BJ (cell line): ENCODE measurements at regions not wholly inside any gene's neighbourhood (a gene's known extent, or its start where the extent isn't known, plus 50 kb on each side); places are given as distances from the start of the nearest gene placed in this dataset.

Experiments used
- CTCF ChIA-PET: fragments of 350-600 bp; formaldehyde crosslinking; extraction: SDS; loops from one replicate; lab custom pipeline; 2021; ENCODE audit warnings: antibody characterized with exemption, inconsistent platforms; lab: Yijun Ruan, JAX
- POLR2A ChIA-PET: fragments of 300-600 bp; sonication (Branson Sonifier 250); formaldehyde crosslinking; extraction: SDS; loops from one replicate; lab custom pipeline; 2021; ENCODE audit warnings: antibody characterized with exemption; lab: Charles Lee
- DNase-seq: peaks from one replicate; pipeline ENCODE4 v3.0.0-alpha.2; 2011; ENCODE audit warnings: low read depth
- H3K27me3 ChIP-seq: 2 replicates; pipeline ENCODE4 v1.6.0; 2011; ENCODE audit warnings: low read length; ENCODE audit not compliant: control insufficient read depth, insufficient read depth
- H3K36me3 ChIP-seq: 2 replicates; pipeline ENCODE4 v1.5.1; 2011; ENCODE audit warnings: low read length; ENCODE audit not compliant: control insufficient read depth, insufficient read depth
- H3K4me3 ChIP-seq: 2 replicates; pipeline ENCODE4 v1.5.1; 2011; ENCODE audit warnings: low read depth, mild to moderate bottlenecking, control low read depth, low read length
- TF ChIP-seq, protein P1 (sequence below): IDR thresholded peaks from 2 replicates; pipeline ENCODE4 v1.5.1; 2011; ENCODE audit warnings: low read depth, mild to moderate bottlenecking, control low read depth, inconsistent platforms, low read length, moderate library complexity; ENCODE audit not compliant: insufficient read depth

DNA sequence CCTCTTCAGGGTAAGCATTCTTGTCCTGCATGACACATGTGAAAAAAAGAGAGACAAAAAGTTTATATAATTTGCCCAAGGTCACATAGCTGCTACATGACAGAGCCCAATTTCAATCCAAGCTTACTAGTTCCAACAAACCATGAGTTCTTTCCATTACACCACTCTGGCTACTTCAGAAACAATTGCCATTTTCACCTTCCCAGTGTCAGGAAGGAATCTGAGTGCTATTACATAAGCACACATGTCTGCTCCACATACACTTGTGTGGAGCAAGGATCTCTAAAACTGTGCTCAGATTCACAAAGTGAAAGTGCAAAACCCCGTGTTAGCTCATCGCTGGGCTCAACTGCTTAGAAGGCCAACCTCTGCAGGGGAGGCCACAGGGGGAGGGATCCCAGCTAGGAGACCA, 356.2 kb upstream of the NFE2L3 start:
- TF ChIP-seq, protein P1, sequence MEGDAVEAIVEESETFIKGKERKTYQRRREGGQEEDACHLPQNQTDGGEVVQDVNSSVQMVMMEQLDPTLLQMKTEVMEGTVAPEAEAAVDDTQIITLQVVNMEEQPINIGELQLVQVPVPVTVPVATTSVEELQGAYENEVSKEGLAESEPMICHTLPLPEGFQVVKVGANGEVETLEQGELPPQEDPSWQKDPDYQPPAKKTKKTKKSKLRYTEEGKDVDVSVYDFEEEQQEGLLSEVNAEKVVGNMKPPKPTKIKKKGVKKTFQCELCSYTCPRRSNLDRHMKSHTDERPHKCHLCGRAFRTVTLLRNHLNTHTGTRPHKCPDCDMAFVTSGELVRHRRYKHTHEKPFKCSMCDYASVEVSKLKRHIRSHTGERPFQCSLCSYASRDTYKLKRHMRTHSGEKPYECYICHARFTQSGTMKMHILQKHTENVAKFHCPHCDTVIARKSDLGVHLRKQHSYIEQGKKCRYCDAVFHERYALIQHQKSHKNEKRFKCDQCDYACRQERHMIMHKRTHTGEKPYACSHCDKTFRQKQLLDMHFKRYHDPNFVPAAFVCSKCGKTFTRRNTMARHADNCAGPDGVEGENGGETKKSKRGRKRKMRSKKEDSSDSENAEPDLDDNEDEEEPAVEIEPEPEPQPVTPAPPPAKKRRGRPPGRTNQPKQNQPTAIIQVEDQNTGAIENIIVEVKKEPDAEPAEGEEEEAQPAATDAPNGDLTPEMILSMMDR, result no peak
- CTCF ChIA-PET, result no interaction called here
- no peak for DNase-seq
- no peaks in the 10 kb centered on the region for H3K36me3 ChIP-seq
- POLR2A ChIA-PET, result interaction anchor here (0.6 kb wide), 1 partner anchor 8 kb away, joined by 7 read pairs; no protein-coding TSS in a partner anchor
- no peaks in the 10 kb centered on the region for H3K27me3 ChIP-seq
- H3K4me3 ChIP-seq, result no peak overlapping the region

DNA sequence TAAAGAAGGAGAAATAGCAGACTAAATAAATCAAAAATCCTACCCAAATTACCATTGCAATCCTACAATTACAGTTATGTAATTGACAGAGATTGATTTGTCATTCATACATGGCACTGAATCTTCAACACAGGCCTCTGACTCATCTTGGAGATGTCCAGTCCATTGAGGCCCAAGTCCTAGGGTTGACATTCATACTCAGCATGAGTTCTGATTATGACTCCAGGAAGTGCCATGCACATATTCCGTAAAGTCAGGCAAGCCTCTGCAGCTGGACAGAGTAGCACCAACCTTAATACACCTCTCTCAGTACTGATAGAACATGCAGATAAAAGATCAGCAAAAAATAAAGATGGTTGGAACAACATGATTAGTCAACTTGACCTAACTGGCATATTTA, 353.7 kb upstream of the NFE2L3 start:
- DNase-seq, result no peak
- TF ChIP-seq, protein P1, result no peak
- POLR2A ChIA-PET, result no interaction called here
- CTCF ChIA-PET, result no interaction called here
- no peak overlapping the region for H3K4me3 ChIP-seq
- no peaks in the 10 kb centered on the region for H3K36me3 ChIP-seq
- no peaks in the 10 kb centered on the region for H3K27me3 ChIP-seq

DNA sequence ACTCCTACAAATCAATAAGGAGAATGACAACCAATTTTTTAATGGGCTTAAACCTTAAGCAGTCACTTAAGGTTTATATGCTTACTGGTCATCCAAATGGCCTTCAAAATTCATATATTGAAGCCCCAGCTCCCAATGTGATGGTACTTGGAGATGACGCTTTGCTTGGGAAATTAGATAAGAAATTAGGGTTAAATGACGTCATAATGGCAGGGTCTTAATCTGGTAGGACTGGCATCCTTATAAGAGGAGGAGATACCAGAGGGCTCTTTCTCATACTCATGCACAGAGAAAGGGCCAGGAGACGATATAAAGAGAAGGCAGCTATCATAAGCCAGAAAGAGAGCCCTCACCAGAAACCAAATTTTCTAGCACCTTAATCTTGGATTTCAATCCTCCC, 350.8 kb upstream of the NFE2L3 start:
- CTCF ChIA-PET, result interaction anchor here (1.3 to 1.4 kb wide), 2 partner anchors 8 to 11 kb away, joined by 3 read pairs; no protein-coding TSS in a partner anchor
- Histone ChIP-seq H3K36me3 (no peaks in the 10 kb centered on the region), H3K27me3 (no peaks in the 10 kb centered on the region), H3K4me3 (no peak overlapping the region)
- POLR2A ChIA-PET, result interaction anchor here (1.2 kb wide), 1 partner anchor 34 kb away, joined by 3 read pairs; no protein-coding TSS in a partner anchor
- DNase-seq, result no peak
- TF ChIP-seq, protein P1, result no peak

DNA sequence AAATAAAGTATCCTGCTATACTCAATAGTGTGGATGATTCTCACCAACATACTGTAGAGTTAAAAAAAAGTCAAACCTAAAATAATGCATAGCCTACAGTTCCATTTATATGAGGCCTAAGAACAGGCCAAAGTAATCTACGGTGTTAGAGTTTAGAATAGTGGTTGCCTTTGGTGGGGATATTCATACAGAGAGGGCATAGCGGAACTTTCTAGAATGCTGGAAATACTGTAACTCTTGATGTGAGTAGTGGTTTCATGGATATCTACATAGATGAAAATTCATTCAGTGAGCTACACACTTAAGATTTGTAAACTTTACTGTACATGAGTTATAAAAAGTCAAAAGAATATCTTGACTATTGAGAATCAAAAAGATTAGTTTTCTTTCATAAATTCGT, 349.9 kb upstream of the NFE2L3 start:
- POLR2A ChIA-PET, result no interaction called here
- DNase-seq, result no peak
- H3K36me3 ChIP-seq, result no peaks in the 10 kb centered on the region
- TF ChIP-seq, protein P1, result no peak
- H3K27me3 ChIP-seq, result no peaks in the 10 kb centered on the region
- H3K4me3 ChIP-seq, result no peak overlapping the region
- CTCF ChIA-PET, result interaction anchor here (1.3 kb wide), 1 partner anchor 9 kb away, joined by 3 read pairs; no protein-coding TSS in a partner anchor

DNA sequence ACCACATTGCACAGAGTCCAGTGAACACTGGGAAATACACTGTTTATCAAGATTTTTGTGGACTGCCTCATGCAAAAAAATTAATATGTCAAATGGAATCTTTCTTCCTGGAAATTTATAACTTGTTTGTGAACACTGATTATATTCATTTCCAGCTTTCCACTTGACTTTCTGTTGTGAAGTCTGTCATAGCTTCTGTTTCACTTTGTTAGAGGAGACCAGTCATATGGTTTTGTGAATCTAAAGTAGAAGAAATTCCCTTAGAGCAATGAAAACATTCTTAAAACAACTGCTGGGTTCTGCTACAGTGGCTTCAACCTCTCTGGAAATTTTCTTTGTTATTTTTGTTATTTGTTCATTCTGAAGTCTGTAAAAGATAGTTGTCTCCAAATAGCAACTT, 349.5 kb upstream of the NFE2L3 start:
- CTCF ChIA-PET, result interaction anchor here (1.3 kb wide), 1 partner anchor 9 kb away, joined by 3 read pairs; no protein-coding TSS in a partner anchor

More for the DNA sequence above, 349.5 kb upstream of the NFE2L3 start:
- DNase-seq, result no peak
- no peaks in the 10 kb centered on the region for H3K27me3 ChIP-seq
- no peak overlapping the region for H3K4me3 ChIP-seq
- POLR2A ChIA-PET, result no interaction called here
- no peaks in the 10 kb centered on the region for H3K36me3 ChIP-seq
- TF ChIP-seq, protein P1, result no peak
